ENCODE measurements at regions not wholly inside any gene's neighbourhood (a gene's known extent, or its start where the extent isn't known, plus 50 kb on each side); places are given as distances from the start of the nearest gene placed in this dataset.

DNA sequence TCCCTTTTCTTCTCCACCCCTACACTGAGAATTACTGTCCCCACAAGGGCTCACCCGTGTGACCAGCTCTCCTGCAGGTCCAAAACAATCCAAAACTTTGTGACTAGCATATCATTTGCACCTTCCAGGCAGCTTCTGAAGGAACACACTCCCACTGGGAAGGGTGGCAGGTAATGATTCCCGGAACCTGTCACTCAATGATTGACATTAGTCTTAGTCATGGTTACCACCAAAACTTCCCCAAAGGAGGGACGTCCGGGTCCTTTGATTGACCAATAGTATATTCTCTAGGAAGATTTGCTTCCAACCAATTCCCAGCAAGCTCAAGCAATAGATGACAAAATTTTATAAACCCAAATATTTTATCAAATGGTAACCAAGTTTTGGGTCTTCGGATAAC lies 127.7 kb upstream of the MYLIP start:
- Histone ChIP-seq H3K4me3 (no peak overlapping the region), H3K27me3 (no peaks in the 10 kb centered on the region), H3K4me1 (peaks cover 0 to 4% (median 0%) of the 10 kb centered on the region in 4 donors), H3K36me3 (no peaks in the 10 kb centered on the region), H3K9me3 (no peaks in the 10 kb centered on the region), H3K27ac (no peak overlapping the region)
- TF ChIP-seq POLR2AphosphoS5 (IDR thresholded peaks at IDR 0.05) = no peak
- DNase-seq = no peak
- WGBS, 5 donors = 89 to 95% (median 92%) methylated on average over 5 of the region's 5 CpGs
- intact Hi-C loops (cut with DNase I; ENCODE audit: low total_unique reads) = no loop called here

DNA sequence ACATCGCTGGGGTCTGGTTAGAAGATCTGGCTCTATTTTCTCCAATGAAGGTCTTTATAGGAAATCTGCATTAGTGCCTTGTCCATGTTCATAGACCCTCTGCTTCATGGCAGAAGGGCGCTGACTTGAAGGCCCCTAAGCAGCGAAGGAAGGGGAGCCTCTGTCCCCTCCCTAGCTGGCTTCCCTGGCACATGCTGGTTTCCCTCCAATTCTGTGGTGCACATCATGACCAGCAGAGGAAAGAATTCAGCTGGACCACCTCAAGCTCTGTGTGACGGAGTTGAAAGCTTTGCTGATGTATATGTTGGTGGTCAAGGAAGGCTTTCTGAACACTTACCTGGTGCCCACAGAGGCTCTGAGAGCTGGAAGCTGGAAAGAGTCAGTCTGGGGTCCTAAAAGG lies 129.7 kb upstream of the MYLIP start:
- Histone ChIP-seq H3K27me3 (no peaks in the 10 kb centered on the region), H3K9me3 (no peaks in the 10 kb centered on the region), H3K4me1 (peaks cover 0 to 13% (median 0%) of the 10 kb centered on the region in 4 donors), H3K4me3 (no peak overlapping the region), H3K27ac (no peak overlapping the region), H3K36me3 (no peaks in the 10 kb centered on the region)
- 89 to 98% (median 91%) methylated on average over 4 of the region's 4 CpGs for WGBS, 5 donors
- intact Hi-C loops (cut with DNase I; ENCODE audit: low total_unique reads) = no loop called here
- DNase-seq = no peak
- no peak for TF ChIP-seq POLR2A (IDR thresholded peaks at IDR 0.05)
- no peak for TF ChIP-seq CTCF (IDR thresholded peaks at IDR 0.05)
- TF ChIP-seq POLR2AphosphoS5 (IDR thresholded peaks at IDR 0.05) = no peak

- peaks cover 0 to 13% (median 0%) of the 10 kb centered on the region in 4 donors for H3K4me1 ChIP-seq
- TF ChIP-seq EP300 (IDR thresholded peaks at IDR 0.05) = no peak
- TF ChIP-seq POLR2AphosphoS5 (IDR thresholded peaks at IDR 0.05) = no peak
- no peak for TF ChIP-seq CTCF (IDR thresholded peaks at IDR 0.05)
- no peak for TF ChIP-seq POLR2A (IDR thresholded peaks at IDR 0.05)
- WGBS, 5 donors = 51 to 63% (median 60%) methylated on average over 6 of the region's 6 CpGs
- no peaks in the 10 kb centered on the region for H3K27me3 ChIP-seq
- H3K4me3 ChIP-seq = no peak overlapping the region
- no peaks in the 10 kb centered on the region for H3K36me3 ChIP-seq
- intact Hi-C loops (cut with DNase I; ENCODE audit: low total_unique reads) = no loop called here
- no peak overlapping the region for H3K27ac ChIP-seq
- H3K9me3 ChIP-seq = no peaks in the 10 kb centered on the region
- peak in 1 of 2 donors; percentile 44 for DNase-seq
Measured at GRCh38 chr6:15997586-15998388, 131.1 kb upstream of the MYLIP start.

DNA sequence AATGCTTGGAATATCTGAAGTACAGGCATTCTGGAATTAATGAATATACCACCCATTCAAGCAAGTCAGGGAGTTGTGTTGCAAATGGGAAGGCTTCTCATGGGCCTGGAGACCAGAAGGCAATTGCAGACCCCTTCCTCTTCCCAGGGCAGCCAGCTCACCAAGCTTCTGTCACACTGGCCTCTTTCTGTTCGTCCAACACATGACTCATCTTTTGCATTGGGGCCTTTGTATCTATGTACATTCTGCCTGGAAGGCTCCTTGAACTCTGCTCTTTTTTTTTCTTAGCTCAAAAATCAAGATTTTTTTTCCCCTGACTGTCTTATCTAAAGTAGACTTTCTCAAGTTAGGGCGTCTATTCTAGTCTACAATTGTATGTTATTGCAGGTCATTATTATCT lies 132.9 kb upstream of the MYLIP start:
- intact Hi-C loops (cut with DNase I; ENCODE audit: low total_unique reads) = no loop called here
- TF ChIP-seq POLR2AphosphoS5 (IDR thresholded peaks at IDR 0.05) (no peak), EP300 (IDR thresholded peaks at IDR 0.05) (no peak), CTCF (IDR thresholded peaks at IDR 0.05) (no peak), POLR2A (IDR thresholded peaks at IDR 0.05) (no peak)
- no peak for DNase-seq

DNA sequence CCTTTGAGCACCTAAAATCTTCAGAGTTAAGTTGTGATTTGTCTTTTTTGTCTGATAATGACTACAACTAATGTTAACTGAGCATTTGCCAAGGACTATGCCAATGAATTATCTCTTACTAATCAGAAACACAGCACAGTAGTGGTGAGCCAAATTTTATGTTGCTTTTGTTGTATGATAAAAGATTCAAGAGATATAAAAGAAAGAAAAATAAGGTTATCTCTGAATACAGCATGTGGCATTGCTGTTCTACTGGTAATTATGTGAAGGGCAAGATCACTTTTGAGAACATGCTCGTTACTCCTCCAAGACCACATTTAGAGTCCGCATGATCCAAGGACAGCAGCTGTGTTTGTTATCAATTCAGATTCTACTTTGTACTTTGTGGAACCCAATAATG lies 133.4 kb upstream of the MYLIP start:
- no peak for DNase-seq
- H3K27ac ChIP-seq = no peak overlapping the region
- no peaks in the 10 kb centered on the region for H3K36me3 ChIP-seq
- H3K4me3 ChIP-seq = no peak overlapping the region
- no peaks in the 10 kb centered on the region for H3K27me3 ChIP-seq
- TF ChIP-seq CTCF (IDR thresholded peaks at IDR 0.05) (no peak), POLR2AphosphoS5 (IDR thresholded peaks at IDR 0.05) (no peak), POLR2A (IDR thresholded peaks at IDR 0.05) (no peak), EP300 (IDR thresholded peaks at IDR 0.05) (no peak)
- WGBS, 5 donors = 55 to 76% (median 67%) methylated on average over 2 of the region's 2 CpGs
- H3K4me1 ChIP-seq = peaks cover 0 to 13% (median 0%) of the 10 kb centered on the region in 4 donors
- intact Hi-C loops (cut with DNase I; ENCODE audit: low total_unique reads) = no loop called here
- H3K9me3 ChIP-seq = no peaks in the 10 kb centered on the region

More for the DNA sequence above, 132.9 kb upstream of the MYLIP start:
- no peak overlapping the region for H3K4me3 ChIP-seq
- peaks cover 0 to 13% (median 0%) of the 10 kb centered on the region in 4 donors for H3K4me1 ChIP-seq
- H3K9me3 ChIP-seq = no peaks in the 10 kb centered on the region
- H3K27ac ChIP-seq = no peak overlapping the region
- no peaks in the 10 kb centered on the region for H3K36me3 ChIP-seq
- no peaks in the 10 kb centered on the region for H3K27me3 ChIP-seq
- 54 to 76% (median 56%) methylated on average over 2 of the region's 2 CpGs for WGBS, 5 donors

Measured in stomach (tissue), 8 donors.